ENCODE measurements at regions not wholly inside any gene's neighbourhood (a gene's known extent, or its start where the extent isn't known, plus 50 kb on each side); places are given as distances from the start of the nearest gene placed in this dataset.

- TF ChIP-seq POLR2A (IDR thresholded peaks at IDR 0.05) (no peak), POLR2AphosphoS5 (IDR thresholded peaks at IDR 0.05) (no peak)
- TF ChIP-seq, protein P1, sequence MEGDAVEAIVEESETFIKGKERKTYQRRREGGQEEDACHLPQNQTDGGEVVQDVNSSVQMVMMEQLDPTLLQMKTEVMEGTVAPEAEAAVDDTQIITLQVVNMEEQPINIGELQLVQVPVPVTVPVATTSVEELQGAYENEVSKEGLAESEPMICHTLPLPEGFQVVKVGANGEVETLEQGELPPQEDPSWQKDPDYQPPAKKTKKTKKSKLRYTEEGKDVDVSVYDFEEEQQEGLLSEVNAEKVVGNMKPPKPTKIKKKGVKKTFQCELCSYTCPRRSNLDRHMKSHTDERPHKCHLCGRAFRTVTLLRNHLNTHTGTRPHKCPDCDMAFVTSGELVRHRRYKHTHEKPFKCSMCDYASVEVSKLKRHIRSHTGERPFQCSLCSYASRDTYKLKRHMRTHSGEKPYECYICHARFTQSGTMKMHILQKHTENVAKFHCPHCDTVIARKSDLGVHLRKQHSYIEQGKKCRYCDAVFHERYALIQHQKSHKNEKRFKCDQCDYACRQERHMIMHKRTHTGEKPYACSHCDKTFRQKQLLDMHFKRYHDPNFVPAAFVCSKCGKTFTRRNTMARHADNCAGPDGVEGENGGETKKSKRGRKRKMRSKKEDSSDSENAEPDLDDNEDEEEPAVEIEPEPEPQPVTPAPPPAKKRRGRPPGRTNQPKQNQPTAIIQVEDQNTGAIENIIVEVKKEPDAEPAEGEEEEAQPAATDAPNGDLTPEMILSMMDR (IDR thresholded peaks at IDR 0.05 in 8 of 11, conservative IDR thresholded peaks at IDR 0.05 in 3 of 11) = no peak
Measured at GRCh38 chr12:28975564-28976340, 173.3 kb upstream of the FAR2 start.

All from spleen (tissue), 7 donors.